Progenitor cell of endocrine pancreas (in vitro differentiated cells): ENCODE measurements at regions not wholly inside any gene's neighbourhood (a gene's known extent, or its start where the extent isn't known, plus 50 kb on each side); places are given as distances from the start of the nearest gene placed in this dataset.

Source experiments
- DNase-seq: peaks from one replicate; pipeline ENCODE4 v3.0.0; 2021; ENCODE audit warnings: low spot score; ENCODE audit not compliant: unreplicated experiment
- H3K27ac Mint-ChIP-seq: 2 replicates; pipeline ENCODE4 v1.8.0; 2021; ENCODE audit warnings: mild to moderate bottlenecking, moderate library complexity, mixed read lengths
- H3K27me3 Mint-ChIP-seq: 2 replicates; pipeline ENCODE4 v1.8.0; 2021; ENCODE audit warnings: mixed read lengths
- H3K36me3 Mint-ChIP-seq: 2 replicates; pipeline ENCODE4 v1.8.0; 2022; ENCODE audit warnings: mixed read lengths; ENCODE audit not compliant: insufficient read depth
- H3K4me1 Mint-ChIP-seq: 2 replicates; pipeline ENCODE4 v1.8.0; 2021; ENCODE audit warnings: low read depth, mixed read lengths
- H3K4me3 Mint-ChIP-seq: 2 replicates; pipeline ENCODE4 v1.8.0; 2021; ENCODE audit warnings: low read depth, mild to moderate bottlenecking, moderate library complexity, mixed read lengths
- H3K9me3 Mint-ChIP-seq: 2 replicates; pipeline ENCODE4 v1.8.0; 2021; ENCODE audit warnings: low read depth, mixed read lengths
- TF ChIP-seq, protein P1 (sequence below): fragments of 200-600 bp; sonication (generic); IDR thresholded peaks from one replicate; pipeline ENCODE4 v1.5.0; 2021; ENCODE audit warnings: antibody characterized with exemption, mild to moderate bottlenecking; ENCODE audit not compliant: unreplicated experiment

DNA sequence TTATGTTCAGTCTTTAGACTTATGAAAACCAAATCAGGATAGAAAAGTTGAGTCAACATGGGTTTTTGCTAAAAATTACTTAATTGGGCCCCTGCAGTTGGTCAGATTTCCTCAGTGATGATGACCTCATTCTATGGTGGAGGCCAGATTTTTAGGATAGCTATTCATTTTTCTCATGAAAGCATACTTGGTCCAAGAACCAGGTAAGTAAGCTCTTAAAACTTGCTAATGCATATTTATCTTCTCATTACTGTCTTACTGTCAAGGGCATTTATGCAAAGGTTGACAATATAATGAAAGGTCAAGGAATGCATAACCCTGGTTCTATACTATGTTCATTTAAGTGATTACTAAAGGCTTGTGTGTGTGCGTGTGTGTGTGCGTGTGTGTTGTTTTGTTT is 650.6 kb downstream of the SATB2 start:
- H3K4me3 Mint-ChIP-seq = no peak overlapping the region
- H3K27me3 Mint-ChIP-seq = no peaks in the 10 kb centered on the region
- TF ChIP-seq, protein P1, sequence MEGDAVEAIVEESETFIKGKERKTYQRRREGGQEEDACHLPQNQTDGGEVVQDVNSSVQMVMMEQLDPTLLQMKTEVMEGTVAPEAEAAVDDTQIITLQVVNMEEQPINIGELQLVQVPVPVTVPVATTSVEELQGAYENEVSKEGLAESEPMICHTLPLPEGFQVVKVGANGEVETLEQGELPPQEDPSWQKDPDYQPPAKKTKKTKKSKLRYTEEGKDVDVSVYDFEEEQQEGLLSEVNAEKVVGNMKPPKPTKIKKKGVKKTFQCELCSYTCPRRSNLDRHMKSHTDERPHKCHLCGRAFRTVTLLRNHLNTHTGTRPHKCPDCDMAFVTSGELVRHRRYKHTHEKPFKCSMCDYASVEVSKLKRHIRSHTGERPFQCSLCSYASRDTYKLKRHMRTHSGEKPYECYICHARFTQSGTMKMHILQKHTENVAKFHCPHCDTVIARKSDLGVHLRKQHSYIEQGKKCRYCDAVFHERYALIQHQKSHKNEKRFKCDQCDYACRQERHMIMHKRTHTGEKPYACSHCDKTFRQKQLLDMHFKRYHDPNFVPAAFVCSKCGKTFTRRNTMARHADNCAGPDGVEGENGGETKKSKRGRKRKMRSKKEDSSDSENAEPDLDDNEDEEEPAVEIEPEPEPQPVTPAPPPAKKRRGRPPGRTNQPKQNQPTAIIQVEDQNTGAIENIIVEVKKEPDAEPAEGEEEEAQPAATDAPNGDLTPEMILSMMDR = no peak
- no peaks in the 10 kb centered on the region for H3K4me1 Mint-ChIP-seq
- no peak for DNase-seq
- no peak overlapping the region for H3K27ac Mint-ChIP-seq
- no peaks in the 10 kb centered on the region for H3K9me3 Mint-ChIP-seq
- no peaks in the 10 kb centered on the region for H3K36me3 Mint-ChIP-seq

DNA sequence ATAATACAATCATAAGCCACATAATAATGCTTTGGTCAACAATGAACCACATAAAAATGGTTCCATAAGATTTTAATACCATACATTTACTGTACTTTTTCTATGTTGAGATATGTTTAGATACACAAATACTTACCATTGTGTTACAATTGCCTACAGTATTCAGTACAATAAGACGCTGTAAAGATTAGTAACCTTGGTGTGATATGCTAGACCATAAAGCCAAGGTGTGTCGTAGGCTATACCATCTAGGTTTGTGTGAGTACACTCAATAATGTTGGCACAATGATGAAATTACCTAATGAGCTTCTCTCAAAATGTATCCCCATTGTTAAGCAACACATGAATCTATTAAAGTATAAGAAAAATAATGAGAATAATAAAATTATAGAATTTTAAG is 662.3 kb downstream of the SATB2 start:
- H3K36me3 Mint-ChIP-seq = no peaks in the 10 kb centered on the region
- H3K27ac Mint-ChIP-seq = no peak overlapping the region
- TF ChIP-seq, protein P1 = no peak
- no peaks in the 10 kb centered on the region for H3K4me1 Mint-ChIP-seq
- no peaks in the 10 kb centered on the region for H3K27me3 Mint-ChIP-seq
- H3K9me3 Mint-ChIP-seq = no peaks in the 10 kb centered on the region
- no peak overlapping the region for H3K4me3 Mint-ChIP-seq
- no peak for DNase-seq

DNA sequence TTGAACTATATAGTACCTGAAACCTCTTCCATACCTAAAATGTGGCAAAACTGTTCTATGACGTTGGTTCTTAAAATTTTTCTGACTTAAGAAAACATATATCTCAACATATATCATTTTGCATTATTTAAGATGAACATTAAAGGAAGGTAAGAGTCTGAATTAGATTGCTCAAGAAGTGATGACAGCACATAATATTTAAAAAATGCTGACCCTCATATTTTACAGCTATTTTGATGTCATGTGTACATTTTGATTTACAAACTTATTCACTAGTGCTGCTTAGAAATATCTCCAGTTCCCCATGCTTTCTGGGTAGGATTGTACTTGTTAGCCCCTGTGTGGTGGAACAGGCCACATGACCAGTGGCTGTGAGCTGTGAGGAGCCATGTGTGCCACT is 666.1 kb downstream of the SATB2 start:
- no peak for DNase-seq
- no peaks in the 10 kb centered on the region for H3K27me3 Mint-ChIP-seq
- no peak overlapping the region for H3K4me3 Mint-ChIP-seq
- TF ChIP-seq, protein P1 = no peak
- H3K27ac Mint-ChIP-seq = no peak overlapping the region
- no peaks in the 10 kb centered on the region for H3K36me3 Mint-ChIP-seq
- no peaks in the 10 kb centered on the region for H3K4me1 Mint-ChIP-seq
- no peaks in the 10 kb centered on the region for H3K9me3 Mint-ChIP-seq

DNA sequence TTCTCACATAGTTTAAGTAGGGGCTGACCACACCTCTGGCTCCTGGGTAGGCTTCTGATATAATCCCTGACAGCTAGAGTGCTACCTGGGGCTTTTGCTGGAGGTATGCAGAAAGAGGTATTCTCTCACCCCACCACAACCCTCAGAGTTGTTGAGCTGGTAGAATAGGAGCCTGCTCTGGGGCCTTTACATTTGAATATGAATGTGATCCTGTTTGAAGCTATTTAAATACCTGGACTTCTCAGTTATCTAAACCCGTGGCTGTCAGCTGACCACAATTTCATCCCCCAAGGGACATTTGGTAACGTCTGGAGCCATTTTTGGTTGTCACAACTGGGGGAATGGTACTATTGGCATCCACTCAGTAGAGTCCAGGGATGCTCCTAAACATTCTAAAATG is 669.1 kb downstream of the SATB2 start:
- peaks cover 4% of the 10 kb centered on the region for H3K9me3 Mint-ChIP-seq
- no peak overlapping the region for H3K4me3 Mint-ChIP-seq
- H3K27ac Mint-ChIP-seq = no peak overlapping the region
- no peaks in the 10 kb centered on the region for H3K4me1 Mint-ChIP-seq
- no peaks in the 10 kb centered on the region for H3K27me3 Mint-ChIP-seq
- no peak for DNase-seq
- H3K36me3 Mint-ChIP-seq = no peaks in the 10 kb centered on the region
- TF ChIP-seq, protein P1 = no peak

DNA sequence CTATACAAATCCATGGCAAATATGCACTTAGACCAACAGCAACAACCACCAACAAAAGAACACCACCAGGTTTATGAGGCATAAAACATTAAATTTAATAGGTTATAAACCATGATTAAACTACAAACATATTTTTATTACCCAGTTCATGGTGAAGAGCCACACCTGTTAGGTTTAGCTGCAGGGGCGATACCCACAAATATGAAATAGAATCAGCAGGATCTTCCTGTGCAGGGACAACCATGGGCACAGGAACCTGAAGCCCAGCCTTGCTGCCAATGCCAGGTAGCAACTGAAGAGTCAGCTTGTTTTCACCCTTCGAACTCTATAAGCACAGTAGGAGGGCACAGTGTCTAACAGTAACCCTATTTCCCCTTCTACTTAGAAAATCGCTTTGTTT is 675.0 kb downstream of the SATB2 start:
- Mint-ChIP-seq H3K27ac (no peak overlapping the region), H3K9me3 (peaks cover 4% of the 10 kb centered on the region), H3K27me3 (no peaks in the 10 kb centered on the region), H3K36me3 (no peaks in the 10 kb centered on the region), H3K4me3 (no peak overlapping the region), H3K4me1 (no peaks in the 10 kb centered on the region)
- TF ChIP-seq, protein P1 = no peak
- no peak for DNase-seq
